ENCODE measurements at regions not wholly inside any gene's neighbourhood (a gene's known extent, or its start where the extent isn't known, plus 50 kb on each side); places are given as distances from the start of the nearest gene placed in this dataset.

DNA sequence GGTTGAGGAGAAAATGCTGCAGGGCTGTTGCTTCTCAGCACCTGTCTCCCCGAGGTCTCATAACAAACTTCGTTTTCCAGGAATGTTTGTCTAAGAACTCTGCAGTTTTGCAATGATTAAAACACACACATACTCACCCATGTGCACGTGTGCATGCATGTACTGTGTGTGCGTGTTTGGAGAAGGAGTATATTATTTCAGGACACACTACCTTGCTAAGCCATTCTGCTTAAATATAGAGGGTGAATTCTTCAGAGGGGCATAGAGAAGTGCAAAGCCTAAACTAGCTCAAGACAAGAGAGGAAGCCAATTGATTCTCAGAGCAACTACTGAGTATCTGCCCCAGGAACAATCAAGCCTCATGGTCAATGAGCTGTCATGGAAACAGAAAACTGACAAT is 298.4 kb upstream of the MGMT start:
- TF ChIP-seq GABPA (IDR thresholded peaks at IDR 0.05; ENCODE audit: low read depth) (no peak), POLR2AphosphoS5 (IDR thresholded peaks at IDR 0.05; ENCODE audit: low read depth, low read length) (no peak), EP300 (IDR thresholded peaks at IDR 0.05; ENCODE audit: borderline replicate concordance in 1 of 2, low read depth in 1 of 2, low read length in 1 of 2) (no peak), TEAD4 (IDR thresholded peaks at IDR 0.05; ENCODE audit: borderline replicate concordance, insufficient read depth) (no peak), FOSL2 (IDR thresholded peaks at IDR 0.05; ENCODE audit: borderline replicate concordance, low read depth) (no peak), FOXM1 (IDR thresholded peaks at IDR 0.05; ENCODE audit: low read depth) (no peak), RAD21 (IDR thresholded peaks at IDR 0.05; ENCODE audit: low read length) (no peak), RFX5 (IDR thresholded peaks at IDR 0.05; ENCODE audit: low read length) (no peak), EZH2phosphoT487 (IDR thresholded peaks at IDR 0.05; ENCODE audit: borderline replicate concordance, low read depth) (no peak), TAF1 (IDR thresholded peaks at IDR 0.05; ENCODE audit: borderline replicate concordance, low read depth, low read length) (no peak)
- TF ChIP-seq, protein P1, sequence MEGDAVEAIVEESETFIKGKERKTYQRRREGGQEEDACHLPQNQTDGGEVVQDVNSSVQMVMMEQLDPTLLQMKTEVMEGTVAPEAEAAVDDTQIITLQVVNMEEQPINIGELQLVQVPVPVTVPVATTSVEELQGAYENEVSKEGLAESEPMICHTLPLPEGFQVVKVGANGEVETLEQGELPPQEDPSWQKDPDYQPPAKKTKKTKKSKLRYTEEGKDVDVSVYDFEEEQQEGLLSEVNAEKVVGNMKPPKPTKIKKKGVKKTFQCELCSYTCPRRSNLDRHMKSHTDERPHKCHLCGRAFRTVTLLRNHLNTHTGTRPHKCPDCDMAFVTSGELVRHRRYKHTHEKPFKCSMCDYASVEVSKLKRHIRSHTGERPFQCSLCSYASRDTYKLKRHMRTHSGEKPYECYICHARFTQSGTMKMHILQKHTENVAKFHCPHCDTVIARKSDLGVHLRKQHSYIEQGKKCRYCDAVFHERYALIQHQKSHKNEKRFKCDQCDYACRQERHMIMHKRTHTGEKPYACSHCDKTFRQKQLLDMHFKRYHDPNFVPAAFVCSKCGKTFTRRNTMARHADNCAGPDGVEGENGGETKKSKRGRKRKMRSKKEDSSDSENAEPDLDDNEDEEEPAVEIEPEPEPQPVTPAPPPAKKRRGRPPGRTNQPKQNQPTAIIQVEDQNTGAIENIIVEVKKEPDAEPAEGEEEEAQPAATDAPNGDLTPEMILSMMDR (IDR thresholded peaks at IDR 0.05): no peak
